Mammary epithelial cell (primary cell): ENCODE measurements at regions not wholly inside any gene's neighbourhood (a gene's known extent, or its start where the extent isn't known, plus 50 kb on each side); places are given as distances from the start of the nearest gene placed in this dataset.

Experiments used
- CTCF ChIP-seq, 2 donors: IDR thresholded peaks in 1 of 2; conservative IDR thresholded peaks in 1 of 2; 2 replicates each; pipeline ENCODE4 v1.5.1; 2011 to 2012; ENCODE audit warnings: inconsistent platforms in 2 of 2, low read length in 2 of 2, mild to moderate bottlenecking in 2 of 2, control low read depth in 1 of 2, low read depth in 1 of 2; ENCODE audit not compliant: insufficient read depth in 1 of 2; ENCODE audit errors: extremely low read depth in 1 of 2
- EZH2 ChIP-seq: IDR thresholded peaks from 2 replicates; pipeline ENCODE4 v1.6.1; 2012; ENCODE audit warnings: low read length, inconsistent platforms, borderline replicate concordance

GRCh38 chr10:131770946-131771633, 129.7 kb upstream of the PPP2R2D start:
- TF ChIP-seq CTCF (conservative IDR thresholded peaks at IDR 0.05 in 1 of 2, IDR thresholded peaks at IDR 0.05 in 1 of 2; ENCODE audit: extremely low read depth in 1 of 2, insufficient read depth in 1 of 2, low read depth in 1 of 2, low read length in 2 of 2) (no peak), EZH2 (no peak)
